ENCODE measurements at regions not wholly inside any gene's neighbourhood (a gene's known extent, or its start where the extent isn't known, plus 50 kb on each side); places are given as distances from the start of the nearest gene placed in this dataset.

DNA sequence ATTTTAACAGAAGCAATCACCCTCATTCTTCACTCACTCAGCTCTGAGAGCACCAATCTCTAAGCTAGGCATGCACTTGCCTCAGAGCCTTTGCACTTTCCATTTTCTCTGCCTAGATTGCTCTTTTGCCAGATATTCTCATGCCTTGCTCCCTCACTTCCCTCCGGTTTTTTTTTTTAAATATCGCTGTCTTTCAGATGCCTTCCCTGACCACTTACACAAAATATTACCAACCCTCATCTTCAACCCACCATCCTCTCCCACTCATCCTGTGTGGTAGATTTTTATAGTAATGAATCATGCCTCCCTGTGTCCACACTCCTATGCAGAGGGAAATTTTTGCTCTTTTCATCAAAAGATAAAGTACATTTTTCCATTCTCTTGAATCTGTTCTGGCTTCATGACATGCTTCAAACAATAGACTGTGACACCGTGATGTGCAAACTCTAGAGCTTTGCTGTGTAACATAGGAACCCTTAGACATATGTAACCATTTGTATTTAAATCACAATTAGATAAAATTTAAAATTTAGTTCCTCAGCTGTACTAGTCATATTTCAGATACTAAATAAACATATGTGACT, 437.1 kb downstream of the UTRN start:
- Histone ChIP-seq H3K4me1 (0 out of 2 replicates have a peak, but pooled peaks cover 4% of the 10 kb centered on the region), H3K36me3 (no peaks in the 10 kb centered on the region), H3K9me3 (no peaks in the 10 kb centered on the region), H3K27me3 (no peaks in the 10 kb centered on the region), H3K4me3 (ENCODE audit: low read depth, low read length) (no peak overlapping the region)
- no peak for DNase-seq
- no peak for TF ChIP-seq CTCF (IDR thresholded peaks at IDR 0.05; ENCODE audit: low read depth, low read length)

GRCh38 chr6:144722925-144723324, 437.8 kb downstream of the UTRN start:
- 0 out of 2 replicates have a peak, but pooled peaks cover 4% of the 10 kb centered on the region for H3K4me1 ChIP-seq
- H3K9me3 ChIP-seq = no peaks in the 10 kb centered on the region
- no peak overlapping the region for H3K4me3 ChIP-seq (ENCODE audit: low read depth, low read length)
- DNase-seq = no peak
- H3K36me3 ChIP-seq = no peaks in the 10 kb centered on the region
- no peak for TF ChIP-seq CTCF (IDR thresholded peaks at IDR 0.05; ENCODE audit: low read depth, low read length)
- H3K27me3 ChIP-seq = no peaks in the 10 kb centered on the region

- Histone ChIP-seq H3K27me3 (no peaks in the 10 kb centered on the region), H3K9me3 (no peaks in the 10 kb centered on the region), H3K36me3 (no peaks in the 10 kb centered on the region), H3K4me3 (ENCODE audit: low read depth, low read length) (no peak overlapping the region), H3K4me1 (0 out of 2 replicates have a peak, but pooled peaks cover 4% of the 10 kb centered on the region)
- DNase-seq = no peak
- no peak for TF ChIP-seq CTCF (IDR thresholded peaks at IDR 0.05; ENCODE audit: low read depth, low read length)
Measured at GRCh38 chr6:144723431-144723830, 438.3 kb downstream of the UTRN start.

- H3K4me1 ChIP-seq = 0 out of 2 replicates have a peak, but pooled peaks cover 4% of the 10 kb centered on the region
- H3K9me3 ChIP-seq = no peaks in the 10 kb centered on the region
- no peaks in the 10 kb centered on the region for H3K27me3 ChIP-seq
- no peak for TF ChIP-seq CTCF (IDR thresholded peaks at IDR 0.05; ENCODE audit: low read depth, low read length)
- no peak overlapping the region for H3K4me3 ChIP-seq (ENCODE audit: low read depth, low read length)
- no peak for DNase-seq
- no peaks in the 10 kb centered on the region for H3K36me3 ChIP-seq
Measured at GRCh38 chr6:144724818-144725217, 439.7 kb downstream of the UTRN start.

DNA sequence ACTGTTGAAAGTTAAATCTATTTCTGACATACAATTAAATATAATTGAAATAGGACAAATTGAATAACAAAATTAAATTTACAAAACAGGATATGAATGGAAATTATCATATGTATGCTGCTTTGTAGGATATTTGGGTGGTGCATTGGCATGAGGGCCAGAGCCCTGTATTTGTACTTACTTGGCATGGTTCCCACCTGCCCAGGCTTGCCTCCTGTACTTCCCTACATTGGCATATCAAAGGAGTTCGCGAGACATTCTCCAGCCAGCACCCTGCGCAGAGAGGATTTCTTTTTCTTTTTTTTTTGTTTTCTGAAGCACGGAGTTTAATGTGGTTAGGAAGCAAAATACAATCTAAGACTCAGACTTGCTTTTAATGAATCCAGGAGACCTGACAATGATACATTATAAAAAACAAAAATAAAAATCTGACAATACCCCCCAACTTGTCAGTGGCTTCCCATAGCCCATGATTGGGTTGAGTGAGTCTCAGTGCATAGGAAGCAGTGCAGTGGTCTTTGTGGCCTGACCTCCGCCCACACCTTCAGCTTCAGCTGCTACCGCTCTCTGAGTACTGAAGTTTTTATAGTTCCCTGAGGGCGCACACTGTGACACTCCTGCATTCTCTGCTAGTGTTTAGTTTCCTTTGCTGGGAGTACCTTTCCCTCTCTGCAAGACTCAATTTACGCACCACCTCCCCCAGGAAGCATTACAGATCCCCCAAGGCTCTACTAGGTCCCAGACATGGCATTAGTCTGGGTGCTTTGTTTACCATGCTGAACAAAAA, 440.8 kb downstream of the UTRN start:
- 0 out of 2 replicates have a peak, but pooled peaks cover 4% of the 10 kb centered on the region for H3K4me1 ChIP-seq
- no peak for DNase-seq
- H3K27me3 ChIP-seq = no peaks in the 10 kb centered on the region
- no peaks in the 10 kb centered on the region for H3K9me3 ChIP-seq
- H3K36me3 ChIP-seq = no peaks in the 10 kb centered on the region
- H3K4me3 ChIP-seq (ENCODE audit: low read depth, low read length) = no peak overlapping the region
- no peak for TF ChIP-seq CTCF (IDR thresholded peaks at IDR 0.05; ENCODE audit: low read depth, low read length)

DNA sequence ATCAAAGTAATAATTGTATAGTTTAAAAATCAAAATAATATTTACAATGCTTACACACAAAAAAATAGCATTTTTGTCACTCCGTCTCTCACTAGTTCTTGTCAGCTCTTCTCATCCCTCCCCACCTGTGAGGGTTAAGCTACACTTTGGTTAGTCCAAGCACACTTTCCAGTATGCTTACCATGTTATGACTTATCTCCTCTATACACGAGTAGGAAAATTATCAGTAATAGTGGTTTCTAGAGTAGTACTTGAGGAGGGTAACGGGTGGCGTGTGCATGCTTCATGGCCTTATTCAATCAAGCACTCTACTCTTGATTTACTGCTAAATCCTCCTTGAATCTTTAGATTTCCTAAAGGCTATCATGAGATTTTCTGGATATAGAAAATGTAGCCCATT, 443.7 kb downstream of the UTRN start:
- no peaks in the 10 kb centered on the region for H3K27me3 ChIP-seq
- H3K4me1 ChIP-seq = 0 out of 2 replicates have a peak, but pooled peaks cover 4% of the 10 kb centered on the region
- H3K36me3 ChIP-seq = 0 out of 2 replicates have a peak, but pooled peaks cover 3% of the 10 kb centered on the region
- H3K9me3 ChIP-seq = no peaks in the 10 kb centered on the region
- DNase-seq = no peak
- no peak for TF ChIP-seq CTCF (IDR thresholded peaks at IDR 0.05; ENCODE audit: low read depth, low read length)
- no peak overlapping the region for H3K4me3 ChIP-seq (ENCODE audit: low read depth, low read length)
